C4-2B (cell line): ENCODE measurements at regions not wholly inside any gene's neighbourhood (a gene's known extent, or its start where the extent isn't known, plus 50 kb on each side); places are given as distances from the start of the nearest gene placed in this dataset.

ENCODE experiments used
- CTCF ChIP-seq: fragments of 450-650 bp; conservative IDR thresholded peaks from 2 replicates; pipeline ENCODE4 v1.5.1; 2017; ENCODE audit warnings: mild to moderate bottlenecking
- ZFX ChIP-seq: fragments of 450-650 bp; IDR thresholded peaks from 2 replicates; pipeline ENCODE4 v1.6.1; 2017

DNA sequence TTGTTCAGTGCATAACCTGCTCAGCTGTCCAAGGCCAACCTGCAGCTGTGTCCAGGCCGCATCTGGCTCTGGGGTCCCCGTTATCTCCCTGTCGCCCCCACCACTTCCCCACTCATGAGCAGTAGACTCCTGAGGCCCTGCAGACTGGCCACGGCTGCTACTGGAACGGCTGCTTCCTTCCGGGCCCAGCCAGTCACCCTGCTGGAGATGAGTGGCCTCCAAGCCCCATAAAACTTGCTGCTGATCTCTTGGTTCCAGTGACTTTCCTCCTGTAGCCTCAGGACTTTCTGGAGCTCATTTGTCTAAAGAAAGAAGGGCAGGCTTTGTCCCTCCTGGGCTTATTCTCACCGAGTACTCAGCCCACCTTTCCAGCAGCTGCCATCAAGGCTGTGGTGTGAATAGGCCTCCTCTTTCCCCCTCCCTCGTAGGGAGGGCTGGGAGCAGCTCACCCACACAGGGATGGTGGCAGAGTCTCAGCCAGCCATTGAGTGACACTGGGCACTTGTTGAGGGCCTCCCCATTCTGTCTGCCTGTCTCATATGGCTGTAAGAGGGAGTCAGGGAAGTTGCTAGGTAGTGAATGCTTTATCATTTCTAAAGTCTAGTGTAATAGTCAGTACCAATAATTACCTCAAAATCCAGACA, 257.3 kb downstream of the MYCN start:
- TF ChIP-seq CTCF (no peak), ZFX (no peak)
